Prostate gland (tissue), 2 donors: ENCODE measurements at regions not wholly inside any gene's neighbourhood (a gene's known extent, or its start where the extent isn't known, plus 50 kb on each side); places are given as distances from the start of the nearest gene placed in this dataset.

Experiments used
- DNase-seq: peaks from one replicate; pipeline ENCODE4 v3.0.0-alpha.2; 2019; ENCODE audit warnings: low spot score
- H3K27ac ChIP-seq, 2 donors: fragments of 200-600 bp; sonication (generic); 2 replicates each; pipeline ENCODE4 v1.5.1; 2017 to 2019
- H3K27me3 ChIP-seq: fragments of 200-600 bp; sonication (generic); replicated peaks from 2 replicates; pipeline ENCODE4 v1.5.1; 2019; ENCODE audit not compliant: insufficient read depth
- H3K36me3 ChIP-seq, 2 donors: fragments of 200-600 bp; sonication (generic); 1 replicate in 1 of 2; 2 replicates in 1 of 2; pipeline versions ENCODE4 v1.5.1 to v1.8.1; 2017 to 2019
- H3K4me1 ChIP-seq: fragments of 200-600 bp; sonication (generic); replicated peaks from 2 replicates; pipeline ENCODE4 v1.5.1; 2019
- H3K4me3 ChIP-seq, 2 donors: fragments of 200-600 bp; sonication (generic); 2 replicates each; pipeline ENCODE4 v1.5.1; 2017 to 2019
- H3K9me3 ChIP-seq: fragments of 200-600 bp; sonication (generic); 2 replicates; pipeline ENCODE4 v1.5.1; 2017
- POLR2A ChIP-seq: fragments of 450-650 bp; IDR thresholded peaks from one replicate; pipeline ENCODE4 v1.6.1; 2016; ENCODE audit warnings: antibody characterized with exemption, mild to moderate bottlenecking
- POLR2AphosphoS5 ChIP-seq: sonication (generic); formaldehyde crosslinking; IDR thresholded peaks from one replicate; pipeline ENCODE4 v1.6.1; 2017; ENCODE audit warnings: antibody characterized with exemption
- WGBS: methylation state at CpG from one replicate; pipeline ENCODE4 v1.1.5; 2018; 5-methylcytosine and 5-hydroxymethylcytosine counted together
- intact Hi-C: fragments of 100-400 bp; cut with DNase I; formaldehyde crosslinking; loops from one replicate; pipeline ENCODE4 v1.14.2; 2022
- TF ChIP-seq, protein P1 (sequence below), 4 experiments: fragments of 200-600 bp in 2 of 4; fragments of 450-650 bp in 2 of 4; sonication (generic) in 2 of 4; IDR thresholded peaks; 1 replicate in 3 of 4; 2 replicates in 1 of 4; pipeline ENCODE4 v1.5.1; 2016 to 2019; ENCODE audit warnings: antibody characterized with exemption in 4 of 4, mild to moderate bottlenecking in 2 of 4, moderate library complexity in 2 of 4

DNA sequence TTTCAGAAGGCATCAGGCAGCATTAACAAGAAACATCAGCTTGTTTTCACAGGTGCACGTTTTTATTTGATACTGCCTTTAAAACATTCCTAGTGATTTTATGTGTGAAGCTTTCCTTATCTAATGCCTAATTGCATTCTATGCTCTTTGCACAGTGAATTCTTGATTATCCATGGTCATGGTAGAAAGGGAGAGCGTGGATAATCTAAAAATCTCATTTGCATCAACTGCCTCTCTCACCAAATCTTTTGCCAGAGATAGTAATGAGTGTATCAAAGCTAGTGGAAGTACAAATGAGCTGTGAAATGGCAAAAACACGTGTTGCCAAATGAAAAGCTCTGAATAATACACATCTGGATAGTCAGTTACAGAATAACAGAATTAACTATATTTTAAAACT lies 170.5 kb downstream of the NAA11 start:
- intact Hi-C loops, result no loop called here
- no peaks in the 10 kb centered on the region for H3K9me3 ChIP-seq
- no peak overlapping the region for H3K4me3 ChIP-seq
- H3K27me3 ChIP-seq, result no peaks in the 10 kb centered on the region
- H3K27ac ChIP-seq, result no peak overlapping the region
- no peaks in the 10 kb centered on the region for H3K36me3 ChIP-seq
- TF ChIP-seq, protein P1, sequence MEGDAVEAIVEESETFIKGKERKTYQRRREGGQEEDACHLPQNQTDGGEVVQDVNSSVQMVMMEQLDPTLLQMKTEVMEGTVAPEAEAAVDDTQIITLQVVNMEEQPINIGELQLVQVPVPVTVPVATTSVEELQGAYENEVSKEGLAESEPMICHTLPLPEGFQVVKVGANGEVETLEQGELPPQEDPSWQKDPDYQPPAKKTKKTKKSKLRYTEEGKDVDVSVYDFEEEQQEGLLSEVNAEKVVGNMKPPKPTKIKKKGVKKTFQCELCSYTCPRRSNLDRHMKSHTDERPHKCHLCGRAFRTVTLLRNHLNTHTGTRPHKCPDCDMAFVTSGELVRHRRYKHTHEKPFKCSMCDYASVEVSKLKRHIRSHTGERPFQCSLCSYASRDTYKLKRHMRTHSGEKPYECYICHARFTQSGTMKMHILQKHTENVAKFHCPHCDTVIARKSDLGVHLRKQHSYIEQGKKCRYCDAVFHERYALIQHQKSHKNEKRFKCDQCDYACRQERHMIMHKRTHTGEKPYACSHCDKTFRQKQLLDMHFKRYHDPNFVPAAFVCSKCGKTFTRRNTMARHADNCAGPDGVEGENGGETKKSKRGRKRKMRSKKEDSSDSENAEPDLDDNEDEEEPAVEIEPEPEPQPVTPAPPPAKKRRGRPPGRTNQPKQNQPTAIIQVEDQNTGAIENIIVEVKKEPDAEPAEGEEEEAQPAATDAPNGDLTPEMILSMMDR (IDR thresholded peaks at IDR 0.05), result no peak
- TF ChIP-seq POLR2A, result no peak
- no peak for TF ChIP-seq POLR2AphosphoS5
- 67% methylated on average over 3 of the region's 3 CpGs for WGBS
- H3K4me1 ChIP-seq, result no peaks in the 10 kb centered on the region
- DNase-seq, result no peak

DNA sequence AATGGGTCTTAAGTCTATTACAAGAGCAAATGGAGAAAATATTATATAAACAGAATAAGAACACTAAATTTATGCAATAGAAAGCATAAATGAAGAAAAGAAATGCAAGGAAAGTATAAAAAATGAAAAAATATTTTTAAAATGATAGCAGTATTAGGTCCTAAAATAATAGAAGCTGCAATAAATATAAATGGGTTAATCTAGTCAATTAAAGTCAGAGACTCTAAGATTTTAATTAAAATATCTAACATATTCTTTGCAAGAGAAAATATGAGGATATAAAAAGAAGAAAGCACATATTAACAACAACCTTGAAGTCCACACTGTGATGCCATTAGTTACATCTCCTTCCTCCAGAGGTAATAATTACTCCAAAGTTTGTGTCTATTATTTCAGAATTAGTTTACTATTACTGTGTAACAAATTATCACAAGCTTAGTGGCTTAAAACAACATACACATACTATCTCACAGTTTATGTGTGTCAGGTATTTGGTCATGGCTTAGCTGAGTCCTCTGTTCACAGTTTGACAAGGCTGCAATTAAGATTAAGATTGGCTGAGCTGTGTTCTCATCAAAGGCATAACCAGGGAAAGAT lies 174.9 kb downstream of the NAA11 start:
- H3K9me3 ChIP-seq, result no peaks in the 10 kb centered on the region
- H3K27ac ChIP-seq, result no peak overlapping the region
- H3K36me3 ChIP-seq, result no peaks in the 10 kb centered on the region
- H3K4me3 ChIP-seq, result no peak overlapping the region
- TF ChIP-seq POLR2A (no peak), POLR2AphosphoS5 (no peak)
- TF ChIP-seq, protein P1 (IDR thresholded peaks at IDR 0.05), result no peak
- H3K27me3 ChIP-seq, result no peaks in the 10 kb centered on the region
- H3K4me1 ChIP-seq, result no peaks in the 10 kb centered on the region
- intact Hi-C loops, result no loop called here
- DNase-seq, result no peak

DNA sequence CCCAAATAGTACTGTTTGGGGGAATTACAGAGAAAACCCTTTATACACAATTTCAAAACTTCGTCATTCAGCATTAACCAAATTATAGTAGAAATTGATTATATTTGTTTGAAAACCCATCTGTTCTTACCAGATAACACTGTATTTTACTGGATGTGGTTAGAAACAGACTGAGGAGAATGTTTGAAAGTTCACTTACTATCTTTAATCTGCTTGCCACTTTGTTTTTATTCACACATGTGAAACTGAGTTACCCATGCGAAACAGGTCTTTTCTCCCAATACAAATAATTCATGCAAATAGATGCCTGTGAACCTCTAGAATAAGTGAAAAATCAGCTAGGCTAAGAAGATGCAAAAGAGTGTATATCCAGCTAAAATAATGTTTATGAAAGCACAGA lies 177.5 kb downstream of the NAA11 start:
- H3K36me3 ChIP-seq, result no peaks in the 10 kb centered on the region
- WGBS, result 89% methylated on average over 2 of the region's 2 CpGs
- no peak overlapping the region for H3K27ac ChIP-seq
- H3K4me1 ChIP-seq, result no peaks in the 10 kb centered on the region
- TF ChIP-seq, protein P1 (IDR thresholded peaks at IDR 0.05), result no peak
- TF ChIP-seq POLR2A, result no peak
- TF ChIP-seq POLR2AphosphoS5, result no peak
- DNase-seq, result no peak
- intact Hi-C loops, result no loop called here
- H3K27me3 ChIP-seq, result no peaks in the 10 kb centered on the region
- H3K4me3 ChIP-seq, result no peak overlapping the region
- no peaks in the 10 kb centered on the region for H3K9me3 ChIP-seq

DNA sequence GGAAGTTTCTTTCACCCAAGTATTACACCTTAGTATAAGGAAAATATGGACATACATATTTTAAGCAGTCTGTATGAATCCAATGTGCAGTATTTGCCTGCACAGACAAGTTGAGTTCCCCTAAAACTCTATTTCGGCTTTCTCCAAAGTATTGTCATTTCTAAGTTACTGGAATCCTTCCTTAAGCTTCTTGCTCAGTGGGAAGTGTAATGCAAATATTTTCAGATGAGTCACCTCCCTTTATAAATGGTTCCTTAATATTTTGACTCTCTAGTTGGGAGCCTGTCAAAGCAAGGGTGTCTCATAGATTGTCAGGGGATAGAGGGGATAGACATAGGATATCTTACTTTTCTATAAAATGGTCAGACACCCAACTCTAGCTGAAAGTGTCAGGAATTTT lies 178.6 kb downstream of the NAA11 start:
- DNase-seq, result no peak
- WGBS, result 54% methylated on average over 1 of the region's 1 CpG
- intact Hi-C loops, result no loop called here
- Histone ChIP-seq H3K9me3 (no peaks in the 10 kb centered on the region), H3K4me3 (no peak overlapping the region), H3K36me3 (no peaks in the 10 kb centered on the region), H3K27me3 (no peaks in the 10 kb centered on the region), H3K27ac (no peak overlapping the region), H3K4me1 (no peaks in the 10 kb centered on the region)
- no peak for TF ChIP-seq POLR2AphosphoS5
- no peak for TF ChIP-seq POLR2A
- TF ChIP-seq, protein P1 (IDR thresholded peaks at IDR 0.05), result no peak

DNA sequence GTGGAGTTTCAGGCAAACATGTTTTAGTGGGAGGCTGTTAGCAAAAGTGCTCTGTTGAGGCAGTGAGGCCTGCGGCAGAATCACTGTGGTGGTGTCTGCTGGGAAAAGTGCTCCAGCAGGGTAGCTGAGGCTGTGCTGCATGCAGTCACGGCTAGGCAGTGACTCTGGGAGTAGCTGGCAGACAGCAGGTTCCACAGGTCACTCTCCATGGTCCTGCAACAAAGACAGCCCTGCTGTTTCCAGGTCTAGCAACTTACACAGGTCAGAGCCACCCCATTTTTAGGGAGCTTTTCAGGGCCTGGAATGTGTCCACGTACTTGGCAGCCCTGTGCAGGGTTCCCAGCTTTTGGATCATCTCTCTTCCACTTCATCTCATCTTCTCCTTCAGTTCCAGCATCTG lies 184.3 kb downstream of the NAA11 start:
- intact Hi-C loops, result no loop called here
- H3K9me3 ChIP-seq, result no peaks in the 10 kb centered on the region
- 27% methylated on average over 3 of the region's 3 CpGs for WGBS
- no peak for DNase-seq
- TF ChIP-seq POLR2AphosphoS5 (no peak), POLR2A (no peak)
- TF ChIP-seq, protein P1 (IDR thresholded peaks at IDR 0.05), result no peak
- no peaks in the 10 kb centered on the region for H3K36me3 ChIP-seq
- no peak overlapping the region for H3K27ac ChIP-seq
- no peaks in the 10 kb centered on the region for H3K4me1 ChIP-seq
- no peaks in the 10 kb centered on the region for H3K27me3 ChIP-seq
- no peak overlapping the region for H3K4me3 ChIP-seq
